NCI-H128 (cell line): ENCODE measurements at regions not wholly inside any gene's neighbourhood (a gene's known extent, or its start where the extent isn't known, plus 50 kb on each side); places are given as distances from the start of the nearest gene placed in this dataset.

Experiments
- DNase-seq: peaks from one replicate; lab custom pipeline; 2025; ENCODE audit not compliant: unreplicated experiment; lab: John Stamatoyannopoulos, UW

DNA sequence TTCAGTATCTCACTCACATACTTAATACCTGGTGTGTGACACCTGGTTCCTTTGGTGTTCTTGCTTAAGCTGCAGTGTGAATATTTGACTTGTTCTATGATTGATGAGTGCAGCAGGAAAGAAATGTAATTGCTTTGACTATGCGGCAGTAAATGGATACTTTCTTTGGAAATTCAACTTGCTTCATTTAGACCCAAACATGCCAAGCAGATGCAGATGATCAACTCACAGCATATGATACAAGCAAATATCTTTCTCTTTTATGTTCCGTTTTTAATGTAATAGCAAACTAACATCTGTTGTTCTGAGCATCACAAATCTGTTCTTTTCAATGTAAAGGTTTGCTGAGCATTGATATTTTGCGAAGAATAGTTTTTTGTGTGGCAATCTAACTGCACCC, 549.5 kb downstream of the C4orf33 start:
- DNase-seq, result no peak

DNA sequence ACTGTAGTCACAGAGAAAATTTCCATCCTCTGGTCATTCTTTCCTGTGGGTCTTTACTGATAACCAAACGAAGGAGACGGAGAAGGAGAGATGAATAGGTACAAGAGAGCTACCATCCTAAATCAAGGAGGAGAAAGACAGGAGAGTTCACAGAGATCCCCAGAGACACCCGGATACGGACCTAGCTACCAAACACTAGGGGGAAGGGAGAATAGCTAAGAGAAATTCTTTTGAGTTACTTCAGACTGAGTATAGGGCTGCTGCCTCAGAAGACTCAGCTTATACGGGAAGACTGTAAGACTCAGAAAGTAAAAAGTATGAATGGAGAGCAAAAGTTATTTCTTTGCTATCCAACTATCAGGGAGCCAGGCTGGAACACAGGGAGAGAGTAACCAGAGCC, 572.1 kb downstream of the C4orf33 start:
- no peak for DNase-seq

DNA sequence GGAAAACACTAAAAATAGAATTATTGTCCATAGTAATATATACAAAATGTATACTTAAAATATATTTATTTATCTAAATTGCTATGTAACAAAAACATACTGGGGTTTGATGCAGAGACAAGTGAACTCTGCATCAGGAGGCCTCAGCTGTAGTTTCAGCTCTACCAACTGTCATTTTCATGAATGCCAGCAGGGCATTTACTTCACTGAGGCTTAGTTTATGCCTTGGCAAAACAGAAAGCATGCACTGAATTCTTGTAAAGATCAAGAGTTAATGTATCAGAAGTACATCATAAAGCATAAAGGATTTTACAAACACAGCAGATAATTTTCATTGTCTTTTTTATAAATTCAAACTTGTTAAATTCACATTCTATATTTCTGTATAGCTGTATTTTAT, 577.0 kb downstream of the C4orf33 start:
- no peak for DNase-seq

DNA sequence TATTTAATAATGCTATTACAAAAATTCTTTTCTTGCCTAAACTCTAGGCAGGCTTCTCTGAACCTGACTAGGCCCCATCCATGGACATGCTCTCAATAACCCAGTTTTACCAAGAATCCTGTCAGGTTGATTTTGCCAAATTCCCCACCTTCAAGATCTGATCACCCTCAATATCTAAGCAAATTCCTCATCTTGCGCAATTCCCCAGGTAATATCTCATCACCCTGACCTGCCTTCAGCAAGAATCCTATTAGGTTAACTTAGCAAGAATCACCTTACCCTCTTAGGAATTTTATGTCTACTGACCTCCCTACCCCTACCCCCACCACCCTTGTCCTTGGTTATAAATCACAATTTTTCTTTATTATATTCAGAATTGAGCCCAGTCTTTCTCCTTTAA, 579.1 kb downstream of the C4orf33 start:
- DNase-seq, result no peak

DNA sequence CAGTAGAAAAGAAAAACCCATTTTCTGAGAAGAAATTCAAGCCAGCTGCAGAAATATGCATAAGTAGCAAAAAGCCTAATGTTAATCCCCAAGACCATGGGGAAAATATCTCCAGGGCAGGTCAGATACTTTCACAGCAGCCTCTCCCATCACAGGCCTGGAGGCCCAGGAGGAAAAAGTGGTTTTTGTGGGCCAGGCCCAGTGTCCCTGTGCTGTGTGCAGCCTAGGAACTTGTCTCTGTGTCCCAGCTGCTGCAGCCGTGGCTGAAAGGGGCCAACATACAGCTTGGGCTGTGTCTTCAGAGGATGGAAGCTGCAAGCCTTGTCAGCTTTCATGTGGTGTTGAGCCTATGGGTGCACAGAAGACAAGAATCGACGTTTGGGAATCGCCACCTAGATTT, 581.0 kb downstream of the C4orf33 start:
- DNase-seq, result no peak

DNA sequence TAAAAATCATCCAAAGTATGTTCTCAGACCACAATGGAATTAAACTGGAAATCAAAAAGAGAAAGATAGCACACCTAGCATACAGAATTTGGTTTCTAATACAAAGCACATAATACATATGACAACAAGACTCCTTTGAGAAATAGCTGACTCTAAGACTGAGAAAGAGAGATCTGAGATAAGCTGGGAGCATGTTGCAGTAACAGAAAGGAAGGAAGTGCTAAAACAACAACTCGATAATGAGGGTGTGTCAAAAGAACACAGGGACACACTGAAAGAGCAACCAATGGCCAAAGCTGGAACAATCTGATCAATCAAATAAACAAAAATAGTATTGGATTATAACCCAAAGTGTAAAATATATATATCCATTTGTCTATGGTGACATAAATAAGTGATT, 586.6 kb downstream of the C4orf33 start:
- DNase-seq, result no peak

DNA sequence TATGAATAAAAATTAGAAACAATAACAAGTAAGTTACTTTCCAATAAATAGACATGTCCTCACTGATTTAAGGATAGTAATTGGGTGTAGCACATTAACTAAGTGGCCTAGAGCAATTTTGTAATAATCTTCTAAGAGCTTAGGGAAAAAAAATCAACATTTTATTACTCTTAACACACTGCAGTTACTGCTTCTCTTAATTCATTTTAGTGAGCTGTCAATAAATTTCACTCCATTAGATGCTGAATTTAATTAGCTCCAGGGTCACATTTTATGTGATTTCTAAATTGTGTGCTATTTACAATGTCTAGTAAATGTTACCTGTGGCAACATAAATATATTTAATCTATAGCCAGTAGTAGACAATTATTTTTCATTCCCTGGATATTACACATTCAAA, 612.0 kb downstream of the C4orf33 start:
- no peak for DNase-seq

DNA sequence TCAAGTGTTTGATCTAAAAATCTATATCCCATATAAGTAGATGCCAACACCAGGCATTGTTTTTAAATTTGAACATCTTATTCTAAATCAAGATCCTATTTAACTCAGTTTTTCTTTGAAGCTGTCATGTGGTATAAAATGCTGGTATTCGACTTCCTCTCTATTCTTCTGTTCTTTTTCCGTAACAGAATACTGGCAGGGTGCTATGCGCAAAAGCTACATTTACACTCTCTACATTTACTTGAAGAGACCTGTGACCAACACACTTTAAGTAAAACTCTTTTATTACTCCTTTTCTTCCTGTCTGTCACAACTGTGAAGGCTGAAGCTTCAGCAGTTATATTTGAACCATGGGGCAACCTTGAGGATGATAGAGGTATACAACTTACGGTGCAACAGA, 612.8 kb downstream of the C4orf33 start:
- DNase-seq, result no peak

DNA sequence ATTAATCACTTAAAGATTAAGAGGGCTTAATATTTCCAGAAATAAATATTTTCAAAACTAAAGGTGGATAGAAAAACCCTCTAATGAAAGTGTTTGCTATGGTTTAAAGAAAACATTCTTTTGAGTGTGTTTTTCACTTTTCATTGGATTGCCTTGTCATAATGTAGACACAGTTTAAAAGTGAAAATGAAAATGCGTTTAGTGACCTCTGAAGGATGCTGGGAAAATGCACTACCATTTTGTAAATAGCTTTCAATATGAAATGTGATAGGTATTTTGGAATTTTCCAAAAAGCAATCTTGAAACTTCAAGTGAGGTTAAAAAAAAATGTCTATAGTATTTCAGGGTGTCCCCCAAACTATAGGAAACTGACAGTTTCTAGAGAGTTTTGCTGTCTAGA, 642.2 kb downstream of the C4orf33 start:
- no peak for DNase-seq

DNA sequence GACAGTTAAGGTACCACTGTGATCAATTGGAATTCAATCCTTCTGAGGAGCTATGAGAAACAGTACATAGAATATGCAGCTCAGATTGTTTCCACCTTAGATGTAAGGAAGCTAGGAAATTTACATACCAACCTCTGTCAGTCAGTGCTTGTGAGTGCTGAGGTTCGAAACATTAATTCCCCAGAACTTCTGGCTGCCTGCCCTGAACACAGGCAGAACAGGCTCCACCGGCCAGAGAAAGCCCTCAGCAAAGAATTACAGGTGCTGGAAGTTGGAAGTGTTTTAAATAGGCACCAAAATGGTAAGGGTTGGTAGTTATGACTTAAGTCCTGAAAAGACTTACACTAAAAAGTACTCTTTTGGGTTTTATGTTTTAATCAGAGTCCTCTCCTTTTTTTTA, 651.8 kb downstream of the C4orf33 start:
- DNase-seq, result no peak

DNA sequence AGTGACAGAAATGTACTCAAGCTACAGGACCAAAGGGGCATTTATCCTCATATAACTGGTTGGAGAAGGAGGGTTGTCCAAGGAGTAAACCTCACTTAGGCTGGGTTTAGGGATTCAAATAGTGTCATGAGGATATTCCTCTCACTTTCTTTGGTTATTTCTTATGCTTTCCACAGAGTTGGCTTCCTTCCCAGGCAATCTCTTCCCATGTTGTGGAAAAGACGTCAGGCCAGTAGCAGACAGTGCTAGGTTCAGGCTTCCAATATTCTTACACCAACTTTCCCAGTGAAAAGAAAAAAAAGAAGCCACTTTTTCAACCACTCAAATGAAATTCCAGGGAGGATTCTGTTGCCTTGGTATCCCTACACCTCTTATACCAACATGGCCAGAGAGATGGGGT, 653.0 kb downstream of the C4orf33 start:
- DNase-seq, result no peak

DNA sequence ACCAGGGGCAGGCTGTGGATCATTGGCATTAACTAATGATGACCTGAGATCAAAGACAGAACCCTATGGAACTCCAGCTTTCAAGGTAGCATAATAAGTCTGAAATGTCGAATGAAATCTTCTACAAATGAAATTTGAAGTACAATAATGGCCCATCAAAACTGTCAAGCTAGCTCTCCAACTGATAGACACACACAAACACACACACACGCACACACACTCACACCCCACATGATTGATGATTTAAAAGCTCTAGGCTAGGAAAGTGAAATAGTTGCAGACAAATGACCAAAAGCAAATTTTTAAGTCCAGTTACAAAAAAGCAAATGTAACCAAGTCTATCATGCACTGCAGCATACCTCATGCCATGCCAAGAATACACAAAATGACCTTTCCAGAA, 655.7 kb downstream of the C4orf33 start:
- DNase-seq, result no peak

DNA sequence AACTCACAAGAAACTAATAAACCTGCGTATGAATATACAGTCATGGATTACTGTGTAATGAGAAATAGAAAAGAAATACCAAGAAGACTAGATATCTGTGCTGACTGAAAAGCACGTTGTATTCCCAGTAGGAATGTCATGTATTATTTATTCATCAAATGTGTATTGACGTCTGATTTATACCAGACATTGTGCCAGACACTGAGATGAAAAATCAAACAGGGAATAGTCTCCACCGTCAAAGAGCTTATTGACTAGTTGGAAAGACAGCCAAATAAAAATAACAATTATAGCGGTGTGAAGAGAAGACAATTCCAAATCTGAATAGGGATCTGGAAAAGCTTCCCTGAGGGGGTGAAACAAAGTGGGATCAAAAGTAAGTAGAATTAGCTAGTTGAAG, 687.6 kb downstream of the C4orf33 start:
- DNase-seq, result no peak

DNA sequence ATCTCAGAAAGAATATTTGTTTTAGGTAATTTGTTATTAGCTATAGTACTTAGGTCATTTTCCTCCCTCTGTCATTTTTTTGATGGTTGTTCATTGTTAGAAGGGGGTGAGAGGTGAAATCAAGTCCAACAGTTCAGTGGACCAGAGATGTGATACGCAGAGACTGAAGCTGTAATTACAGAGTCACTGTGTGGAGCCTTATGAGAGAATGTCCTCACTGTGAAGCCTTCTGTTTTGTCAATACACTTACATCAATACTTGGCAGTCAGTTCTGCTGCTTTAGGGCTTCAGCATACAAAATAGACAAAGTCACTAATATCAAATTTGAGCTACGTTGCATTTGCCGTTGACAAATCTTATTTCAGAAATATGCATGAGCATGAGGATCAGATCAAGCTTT, 692.5 kb downstream of the C4orf33 start:
- no peak for DNase-seq

DNA sequence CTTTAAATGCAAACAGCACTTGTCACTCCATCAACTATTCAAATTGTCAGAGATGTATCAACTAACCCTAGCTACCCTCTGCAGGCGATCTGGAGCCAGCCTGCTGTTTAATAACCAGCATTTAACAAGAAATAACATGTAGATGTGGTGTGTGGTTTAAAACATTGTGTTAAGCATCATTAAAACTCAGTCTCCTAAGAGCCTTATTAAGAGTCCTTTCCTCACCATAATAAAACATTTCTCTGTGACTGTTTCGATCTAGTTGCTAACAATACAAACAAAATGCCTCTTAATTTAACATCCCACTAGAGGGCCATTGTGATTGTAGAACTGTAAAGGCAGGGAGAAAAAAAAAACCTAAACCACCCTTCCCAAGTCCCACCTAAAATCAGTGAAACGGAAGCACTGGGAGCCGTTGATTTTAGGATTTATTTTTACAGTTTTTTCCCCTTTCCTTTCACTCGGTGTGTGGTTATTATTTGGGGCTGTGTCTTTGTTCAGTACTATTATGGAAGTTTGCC, 708.6 kb downstream of the C4orf33 start:
- peak; percentile 52 for DNase-seq

DNA sequence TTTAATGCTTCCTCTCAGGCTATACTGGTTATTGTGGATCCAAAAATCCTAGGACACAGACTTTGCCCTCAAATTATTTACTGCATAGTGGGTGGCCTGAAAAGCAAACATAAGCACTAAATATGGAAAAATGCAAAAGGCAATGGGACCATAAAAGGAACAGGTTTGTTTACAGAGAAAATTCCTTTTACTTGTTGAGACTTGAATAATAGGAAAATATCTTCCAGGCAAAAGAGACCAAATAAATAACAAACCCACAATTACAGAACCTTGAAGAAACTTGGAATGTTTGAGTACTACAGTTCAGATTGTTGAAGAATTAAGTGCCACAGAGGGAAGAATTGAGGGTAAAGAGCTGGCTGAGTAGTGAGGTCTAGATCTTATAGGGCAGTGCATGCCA, 711.0 kb downstream of the C4orf33 start:
- no peak for DNase-seq

DNA sequence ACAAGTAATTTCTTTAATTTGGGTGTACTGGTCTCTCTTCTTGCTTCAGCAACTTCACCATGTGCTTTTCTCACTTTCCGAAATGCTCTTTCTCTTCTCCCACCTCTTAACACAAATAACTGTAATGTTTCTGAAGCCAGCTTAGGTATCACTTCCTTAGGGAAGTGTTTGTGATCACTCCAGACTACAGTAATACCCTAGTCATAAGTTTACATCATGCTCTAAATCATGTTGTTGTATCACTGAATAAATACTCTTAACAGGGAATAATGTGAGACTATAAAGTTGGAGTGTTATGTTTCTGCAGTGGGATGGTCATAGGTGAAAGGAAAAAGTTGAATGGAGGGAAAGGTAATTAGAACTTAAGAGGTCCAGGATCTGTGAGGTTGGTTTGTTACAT, 712.3 kb downstream of the C4orf33 start:
- DNase-seq, result no peak

DNA sequence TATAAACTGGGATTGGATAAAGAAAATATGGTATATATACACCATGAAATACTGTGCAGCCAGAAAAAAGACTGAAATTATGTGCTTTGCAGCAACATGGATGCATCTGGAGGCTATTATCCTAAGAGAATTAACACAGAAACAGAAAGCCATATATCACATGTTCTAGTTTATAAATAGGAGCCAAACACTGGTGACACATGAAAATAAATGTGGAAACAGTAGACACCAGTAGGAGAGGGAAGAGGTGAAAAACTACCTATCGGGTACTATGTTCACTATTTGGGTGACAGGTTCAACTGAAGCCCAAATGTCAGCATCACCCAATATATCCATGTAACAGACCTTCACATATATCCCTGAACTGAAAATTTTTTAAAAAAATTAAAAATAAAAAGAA, 725.1 kb downstream of the C4orf33 start:
- DNase-seq, result no peak

DNA sequence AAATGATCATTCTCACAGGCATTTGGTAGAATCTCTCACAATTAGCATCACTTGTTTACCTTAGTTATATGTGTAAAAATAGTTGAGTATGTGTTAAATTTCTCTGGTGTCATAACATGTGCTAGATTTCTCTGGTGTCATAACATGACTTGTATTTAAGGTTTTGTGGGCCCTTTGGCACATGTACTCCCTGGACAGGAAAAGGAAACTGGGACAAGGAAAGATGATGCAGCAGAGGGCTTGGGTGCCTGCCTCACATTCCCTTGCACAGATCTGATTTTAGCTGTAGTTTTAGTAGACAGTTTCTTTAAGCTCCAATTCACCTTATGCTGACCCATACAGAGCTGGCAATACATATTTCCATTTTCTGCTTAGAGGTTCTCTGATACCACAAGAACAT, 726.0 kb downstream of the C4orf33 start:
- no peak for DNase-seq

DNA sequence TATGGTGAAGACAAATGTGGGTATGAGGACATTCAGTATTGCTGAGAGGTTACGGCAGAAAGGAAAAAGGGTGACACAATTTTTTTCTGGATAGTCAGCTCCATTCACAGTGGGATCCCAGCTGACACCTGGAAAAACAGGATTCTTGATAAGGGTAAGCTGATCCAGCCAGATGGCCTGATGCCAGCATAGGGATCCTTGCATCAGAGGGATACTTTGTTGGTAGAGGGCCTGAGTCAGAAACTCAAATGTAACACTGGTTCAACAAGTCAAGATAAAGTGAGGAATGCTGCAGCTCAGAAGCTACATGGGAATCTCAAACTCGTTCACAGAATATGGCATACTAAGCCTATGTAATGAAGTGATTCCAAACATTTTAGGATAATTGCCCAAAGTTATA, 726.7 kb downstream of the C4orf33 start:
- no peak for DNase-seq

DNA sequence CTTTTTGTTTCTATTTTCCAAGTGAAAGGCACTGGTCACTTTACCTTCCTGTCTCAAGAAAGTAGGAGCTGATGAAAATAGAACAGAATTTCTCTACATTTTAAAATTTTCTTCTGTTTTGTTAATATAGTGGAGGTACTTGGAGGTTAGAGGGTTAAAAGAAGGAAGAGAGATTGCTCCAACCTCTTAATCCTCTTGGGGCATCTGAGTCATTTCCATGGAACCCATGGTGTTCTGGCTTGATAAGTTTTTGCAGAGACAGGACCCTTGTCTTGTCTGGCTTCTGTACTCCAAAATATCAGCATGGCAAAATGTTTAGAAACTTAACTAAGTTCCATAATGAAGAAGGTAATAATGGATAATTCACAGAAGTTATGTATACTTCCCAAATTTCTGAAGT, 727.2 kb downstream of the C4orf33 start:
- DNase-seq, result no peak

DNA sequence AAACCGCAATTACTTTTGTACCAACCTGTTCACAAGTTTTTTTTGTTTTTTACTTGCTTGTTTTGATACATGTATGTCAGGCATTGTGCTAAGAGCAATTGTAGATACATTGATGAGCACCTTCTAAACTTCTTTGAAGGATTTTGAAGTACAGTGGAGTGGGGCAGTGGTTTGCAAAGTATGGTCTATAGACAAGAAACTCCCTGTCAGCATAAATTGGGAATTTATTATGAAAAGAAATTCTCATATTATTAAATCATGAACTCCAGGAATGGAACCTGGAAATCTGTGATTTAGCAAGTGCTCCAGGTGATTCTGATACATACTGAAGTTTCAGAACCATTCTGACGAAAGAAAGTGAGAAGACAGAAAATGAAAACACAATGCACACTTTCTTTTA, 733.4 kb downstream of the C4orf33 start:
- no peak for DNase-seq

DNA sequence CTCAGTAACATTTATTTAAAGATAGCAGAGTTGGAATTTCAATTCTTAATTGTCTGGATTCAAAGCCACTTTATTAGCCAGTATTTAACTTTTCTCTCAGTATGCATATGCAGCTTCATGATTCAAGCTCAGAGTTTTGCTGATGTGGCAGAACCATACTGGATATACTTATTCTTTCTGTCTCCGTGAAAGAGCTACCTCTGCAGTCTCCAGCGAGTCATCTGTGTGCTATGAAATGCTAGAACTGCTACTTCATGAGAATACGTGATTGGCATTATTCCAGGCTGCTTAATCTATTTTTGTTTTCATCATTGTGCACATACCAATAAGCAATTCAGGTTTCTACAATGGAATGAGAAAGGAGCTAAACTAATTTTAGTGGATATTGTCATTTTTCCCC, 743.7 kb downstream of the C4orf33 start:
- no peak for DNase-seq

DNA sequence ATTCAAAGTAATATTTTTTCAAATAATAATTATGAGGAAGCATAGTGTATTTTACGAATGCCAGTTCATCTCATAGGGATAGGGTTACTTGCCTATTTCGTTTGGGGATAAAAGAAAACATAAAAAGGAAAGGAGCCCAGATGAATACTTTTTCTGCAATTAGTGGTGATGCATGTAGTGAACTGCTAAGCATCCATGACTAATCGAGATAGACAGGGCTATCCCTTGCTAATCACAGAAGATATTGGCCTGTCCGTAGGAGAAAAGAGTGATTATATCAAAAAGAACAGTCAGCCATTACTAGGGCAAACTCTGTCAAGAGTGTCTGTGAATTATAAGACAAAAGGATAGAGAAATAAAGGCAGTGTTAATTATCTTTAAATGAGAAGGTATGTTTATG, 746.1 kb downstream of the C4orf33 start:
- no peak for DNase-seq
